Colonic mucosa (tissue), 4 donors: ENCODE measurements at regions not wholly inside any gene's neighbourhood (a gene's known extent, or its start where the extent isn't known, plus 50 kb on each side); places are given as distances from the start of the nearest gene placed in this dataset.
A peak's percentile ranks its signal among the peaks of the same experiment; 100 is the strongest.

Experiments
- DNase-seq: peaks from one replicate; pipeline ENCODE4 v3.0.0-alpha.2; 2020
- H3K27ac ChIP-seq: fragments of 200-600 bp; one replicate; pipeline ENCODE4 v1.8.0; 2021
- H3K27me3 ChIP-seq: fragments of 200-600 bp; one replicate; pipeline ENCODE4 v1.8.0; 2021
- H3K36me3 ChIP-seq: fragments of 200-600 bp; one replicate; pipeline ENCODE4 v1.8.0; 2021
- H3K4me1 ChIP-seq: fragments of 200-600 bp; one replicate; pipeline ENCODE4 v1.8.0; 2021; ENCODE audit warnings: mild to moderate bottlenecking
- H3K4me3 ChIP-seq: fragments of 200-600 bp; one replicate; pipeline ENCODE4 v1.8.0; 2021
- H3K9ac ChIP-seq, 2 donors: one replicate each; pipeline ENCODE4 v1.7.0; 2013; ENCODE audit warnings: control low read depth in 2 of 2, low read depth in 2 of 2, low read length in 2 of 2
- H3K9me3 ChIP-seq: fragments of 200-600 bp; one replicate; pipeline ENCODE4 v1.8.0; 2021
- CTCF ChIP-seq: fragments of 200-600 bp; IDR thresholded peaks from one replicate; pipeline ENCODE4 v1.8.0; 2022; ENCODE audit warnings: antibody characterized with exemption, mild to moderate bottlenecking
- intact Hi-C: fragments of 100-400 bp; cut with DNase I; formaldehyde crosslinking; loops from one replicate; pipeline ENCODE4 v1.14.1; 2022
- donor health status: healthy.
- donor health status: DM: no; HTN: no; CAD: no.
- donor health status: DM: no; HTN: no; CAD: no.

- Histone ChIP-seq H3K4me3 (no peak overlapping the region), H3K27me3 (no peaks in the 10 kb centered on the region), H3K9me3 (no peaks in the 10 kb centered on the region), H3K4me1 (no peaks in the 10 kb centered on the region), H3K27ac (no peak overlapping the region), H3K36me3 (no peaks in the 10 kb centered on the region), H3K9ac (no peak overlapping the region)
- intact Hi-C loops: no loop called here
- no peak for DNase-seq
- TF ChIP-seq CTCF: no peak
Measured at GRCh38 chr16:79794941-79795340, 194.4 kb upstream of the MAF start.

- Histone ChIP-seq H3K4me3 (no peak overlapping the region), H3K27ac (no peak overlapping the region), H3K27me3 (no peaks in the 10 kb centered on the region), H3K9ac (no peak overlapping the region), H3K4me1 (no peaks in the 10 kb centered on the region), H3K36me3 (no peaks in the 10 kb centered on the region), H3K9me3 (no peaks in the 10 kb centered on the region)
- intact Hi-C loops: no loop called here
- DNase-seq: peak; percentile 35
- TF ChIP-seq CTCF: no peak
Measured at GRCh38 chr16:79792664-79793351, 192.3 kb upstream of the MAF start.

GRCh38 chr16:79792076-79792475 is 191.5 kb upstream of the MAF start:
- DNase-seq: no peak
- Histone ChIP-seq H3K4me3 (no peak overlapping the region), H3K36me3 (no peaks in the 10 kb centered on the region), H3K9me3 (no peaks in the 10 kb centered on the region), H3K27ac (no peak overlapping the region), H3K27me3 (no peaks in the 10 kb centered on the region), H3K4me1 (no peaks in the 10 kb centered on the region), H3K9ac (no peak overlapping the region)
- intact Hi-C loops: no loop called here
- no peak for TF ChIP-seq CTCF

GRCh38 chr16:79790854-79791253 is 190.3 kb upstream of the MAF start:
- Histone ChIP-seq H3K9ac (no peak overlapping the region), H3K4me1 (no peaks in the 10 kb centered on the region)
- intact Hi-C loops: no loop called here

DNA sequence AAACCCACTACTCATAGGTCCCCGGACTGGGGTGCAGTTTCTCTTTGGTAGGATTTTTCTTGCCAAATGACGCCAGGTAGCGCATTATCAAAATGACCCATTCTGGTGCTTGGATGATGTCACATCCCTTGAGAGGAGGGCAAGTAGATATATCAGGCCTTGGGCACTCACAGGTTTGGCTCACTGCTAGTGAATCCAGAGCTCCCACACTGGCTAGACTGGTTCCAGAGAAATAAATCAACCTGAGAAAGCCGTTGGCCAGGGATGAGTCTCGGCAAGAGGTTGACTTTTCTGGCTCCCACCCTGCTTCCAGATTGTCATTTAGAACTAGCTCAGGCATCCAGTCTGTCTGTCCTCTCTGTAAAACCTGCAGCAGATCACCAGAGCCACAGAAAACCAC is 188.4 kb upstream of the MAF start:
- H3K4me3 ChIP-seq: no peak overlapping the region
- no peaks in the 10 kb centered on the region for H3K4me1 ChIP-seq
- no peak overlapping the region for H3K27ac ChIP-seq
- intact Hi-C loops: no loop called here
- DNase-seq: no peak
- no peaks in the 10 kb centered on the region for H3K9me3 ChIP-seq
- no peaks in the 10 kb centered on the region for H3K36me3 ChIP-seq
- TF ChIP-seq CTCF: no peak
- H3K27me3 ChIP-seq: no peaks in the 10 kb centered on the region
- no peak overlapping the region for H3K9ac ChIP-seq

More at GRCh38 chr16:79790854-79791253, 190.3 kb upstream of the MAF start:
- Histone ChIP-seq H3K36me3 (no peaks in the 10 kb centered on the region), H3K9me3 (no peaks in the 10 kb centered on the region), H3K4me3 (no peak overlapping the region), H3K27ac (no peak overlapping the region), H3K27me3 (no peaks in the 10 kb centered on the region)
- TF ChIP-seq CTCF: no peak
- no peak for DNase-seq
